MV-4-11 (cell line): ENCODE measurements at regions not wholly inside any gene's neighbourhood (a gene's known extent, or its start where the extent isn't known, plus 50 kb on each side); places are given as distances from the start of the nearest gene placed in this dataset.

Source experiments
- DNase-seq: peaks from one replicate; lab custom pipeline; 2025; lab: John Stamatoyannopoulos, UW

DNA sequence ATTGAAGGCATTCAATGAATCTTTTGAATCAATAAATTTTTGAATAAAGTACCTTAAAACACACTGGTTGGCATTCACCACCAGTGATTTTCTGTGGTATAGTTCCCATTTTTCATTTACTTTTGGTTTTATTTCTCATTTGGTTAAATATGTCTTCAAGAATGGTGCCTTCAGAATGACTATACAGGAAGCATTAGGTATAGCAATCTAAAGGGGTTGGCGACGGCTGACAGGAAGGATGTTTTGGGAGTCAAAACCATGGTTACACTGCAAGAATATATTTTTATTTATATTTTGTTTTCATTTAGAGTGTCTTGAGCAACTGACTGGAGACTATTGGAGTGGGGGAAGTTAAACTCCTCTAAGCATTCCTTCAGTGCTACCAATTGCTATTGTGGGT lies 235.7 kb downstream of the HTR1A start:
- no peak for DNase-seq

DNA sequence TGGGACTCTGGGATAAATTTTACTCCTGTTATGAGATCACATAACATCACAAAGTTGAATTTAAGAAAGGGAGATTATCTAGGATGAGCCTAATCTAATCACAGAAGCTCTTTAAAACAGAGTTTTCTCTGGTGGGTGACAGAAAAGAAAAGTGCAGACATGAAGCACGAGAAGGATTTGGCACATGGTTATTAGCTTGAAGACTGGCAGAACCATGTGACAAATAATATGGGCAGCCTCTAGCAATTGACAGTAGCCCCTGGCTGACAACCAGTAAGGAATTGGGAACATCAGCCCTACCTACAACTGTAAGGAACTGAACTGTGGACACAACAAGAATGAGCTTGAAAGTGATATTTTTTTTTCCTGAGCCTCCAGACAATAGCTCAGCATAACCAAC lies 243.1 kb downstream of the HTR1A start:
- DNase-seq, result no peak

DNA sequence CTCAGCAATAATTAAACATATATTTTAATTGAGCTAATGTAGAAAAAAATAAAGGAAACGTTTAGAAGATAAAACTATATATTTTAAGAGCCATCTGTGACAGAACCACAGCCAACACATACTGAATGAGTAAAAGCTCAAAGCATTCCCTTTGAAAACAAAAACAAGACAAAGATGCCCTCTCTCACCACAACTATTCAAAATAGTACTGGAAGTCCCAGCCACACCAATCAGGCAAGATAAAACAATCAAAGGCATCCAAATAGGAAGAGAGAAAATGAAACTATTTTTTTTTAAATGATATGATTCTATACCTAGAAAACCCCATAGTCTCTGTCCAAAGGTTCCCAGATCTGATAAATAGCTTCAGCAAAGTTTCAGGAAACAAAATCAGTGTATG lies 262.0 kb downstream of the HTR1A start:
- DNase-seq, result no peak

DNA sequence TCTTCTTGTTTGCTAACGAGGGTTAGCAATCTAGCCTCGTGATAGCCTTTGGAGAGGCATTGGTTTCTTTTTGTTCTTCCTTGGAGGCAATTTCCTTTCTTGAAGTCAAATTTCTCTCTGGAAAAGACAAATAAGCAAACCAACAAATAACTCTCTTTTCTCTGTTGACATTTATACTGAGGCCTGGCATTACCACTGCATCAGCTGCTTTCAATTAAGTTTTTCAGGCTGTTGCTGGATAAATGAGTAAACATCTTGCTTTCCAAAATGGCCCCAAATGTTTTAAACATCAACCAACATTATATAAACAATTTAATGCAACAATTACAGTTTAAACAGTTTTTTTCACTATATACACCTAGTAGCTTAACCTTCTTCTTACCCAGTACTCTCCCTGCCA lies 264.4 kb downstream of the HTR1A start:
- no peak for DNase-seq

DNA sequence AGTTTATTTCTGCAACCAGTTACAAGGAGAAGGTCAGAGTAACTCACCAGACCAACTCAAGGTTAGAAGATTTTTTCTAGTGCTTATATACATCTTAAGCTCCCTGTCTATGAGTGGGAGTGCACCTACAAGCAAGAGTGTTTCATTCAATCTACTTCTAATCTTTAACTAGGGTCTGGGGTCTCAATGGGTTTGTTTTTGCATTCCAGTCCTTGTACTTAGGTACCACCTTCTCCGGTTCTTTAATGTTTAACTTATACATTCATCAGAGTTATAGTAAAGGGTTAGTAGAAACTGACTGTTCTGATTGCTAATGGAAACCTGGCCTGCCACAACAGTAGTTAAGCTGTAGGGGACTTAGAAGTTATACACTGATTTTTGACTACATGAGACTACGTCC lies 271.7 kb downstream of the HTR1A start:
- DNase-seq, result no peak

DNA sequence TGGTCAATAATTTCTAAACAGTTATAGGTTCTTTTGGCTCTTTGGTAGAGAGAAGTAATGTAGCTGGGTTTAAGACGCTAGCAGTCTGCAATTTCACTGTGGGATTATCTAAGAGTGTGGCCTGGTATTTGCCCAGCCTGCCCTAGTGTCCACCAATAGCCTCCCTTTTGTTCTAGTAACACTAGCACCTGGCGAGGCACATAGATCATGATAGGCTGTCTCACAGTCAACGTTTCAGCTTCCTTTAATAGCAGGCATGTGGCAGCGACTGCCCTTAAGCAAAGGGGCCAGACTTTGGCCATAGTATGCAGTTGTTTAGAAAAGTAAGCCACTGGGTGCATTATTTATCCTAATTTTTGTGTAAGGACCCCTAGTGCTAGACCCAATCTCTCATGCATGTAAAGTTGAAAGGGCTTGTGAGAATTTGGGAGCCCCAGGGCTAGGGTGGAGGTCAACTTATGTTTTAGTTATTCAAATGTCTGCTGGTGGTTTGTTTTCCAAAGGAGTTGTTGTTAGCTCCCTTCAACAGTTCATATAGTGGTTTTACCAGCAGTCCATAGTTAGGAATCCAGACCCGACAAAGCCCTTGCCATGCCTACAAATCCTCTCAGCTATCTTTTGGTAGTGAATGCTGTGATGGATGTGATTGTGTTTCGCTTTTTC lies 274.3 kb downstream of the HTR1A start:
- no peak for DNase-seq

DNA sequence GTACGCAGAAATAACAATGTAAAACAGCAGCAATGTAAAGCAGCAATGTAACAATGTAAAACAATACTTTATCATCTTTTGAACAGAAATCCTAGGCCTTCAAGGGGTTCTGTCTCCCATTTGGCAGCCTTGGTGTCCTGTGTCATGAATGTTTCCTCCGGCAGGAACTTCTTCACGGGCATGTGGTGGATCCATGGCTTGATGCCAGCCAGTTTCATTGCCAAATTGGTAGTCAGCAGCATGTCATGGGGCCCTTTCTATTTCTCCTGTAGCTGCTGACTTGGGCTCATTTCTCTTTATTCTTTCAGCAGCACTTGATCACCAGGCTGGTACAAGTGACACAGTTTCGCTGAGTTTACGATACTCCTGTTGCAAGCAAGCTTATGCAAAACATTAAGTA lies 275.3 kb downstream of the HTR1A start:
- no peak for DNase-seq

DNA sequence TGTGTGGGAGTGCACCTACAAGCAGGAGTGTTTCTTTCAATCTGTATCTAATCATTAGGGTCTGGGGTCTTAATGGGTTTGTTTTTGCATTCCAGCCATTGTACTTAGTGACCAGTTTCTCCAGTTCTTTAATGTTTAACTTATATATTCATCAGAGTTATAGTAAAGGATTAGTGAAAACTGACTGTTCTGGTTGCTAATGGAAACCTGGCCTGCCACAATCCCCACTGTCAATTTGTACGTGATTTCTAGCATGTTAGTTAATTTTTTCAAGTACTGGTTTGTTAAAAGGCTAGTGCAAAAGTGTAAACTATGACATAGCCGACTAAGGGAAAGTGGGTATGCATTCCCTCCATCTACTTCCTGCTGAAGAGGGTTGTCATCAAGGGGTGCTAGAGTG lies 276.1 kb downstream of the HTR1A start:
- DNase-seq, result no peak

DNA sequence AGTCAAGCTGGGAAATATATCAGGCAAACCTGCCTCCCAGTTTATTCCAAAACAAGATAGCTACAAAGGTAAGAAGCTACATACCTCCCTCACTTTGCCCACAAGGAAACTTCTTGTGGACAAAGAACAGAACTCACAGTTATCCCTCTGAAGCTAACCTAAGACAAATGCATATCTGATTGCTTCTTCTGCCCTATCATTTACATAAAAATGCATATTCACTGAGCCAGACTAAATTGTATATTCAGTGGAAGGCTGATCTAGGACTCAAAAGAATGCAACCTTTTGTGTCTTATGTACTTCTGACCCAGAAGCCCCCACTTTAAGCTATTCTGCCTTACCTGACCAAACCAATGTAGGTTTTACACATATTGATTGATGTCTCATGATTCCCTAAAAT lies 276.8 kb downstream of the HTR1A start:
- DNase-seq, result no peak

DNA sequence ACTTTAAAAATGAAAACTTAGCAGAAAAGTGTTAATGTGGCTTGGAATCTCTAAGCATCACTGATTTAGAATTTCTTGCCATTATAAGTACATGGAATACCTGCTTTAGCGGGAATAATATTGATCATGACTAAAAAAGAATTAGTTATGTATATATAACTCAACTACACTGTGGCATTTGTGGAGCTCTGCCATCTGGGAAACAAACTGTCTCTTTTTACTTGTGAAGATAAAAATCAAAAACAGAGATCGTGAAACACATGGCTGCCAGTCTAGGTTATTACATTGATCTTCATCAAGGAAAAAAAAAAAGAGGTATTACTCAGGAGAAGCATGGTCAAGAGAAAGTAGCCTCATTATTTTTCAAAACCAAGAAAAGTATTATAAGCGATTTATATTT lies 287.4 kb downstream of the HTR1A start:
- no peak for DNase-seq

DNA sequence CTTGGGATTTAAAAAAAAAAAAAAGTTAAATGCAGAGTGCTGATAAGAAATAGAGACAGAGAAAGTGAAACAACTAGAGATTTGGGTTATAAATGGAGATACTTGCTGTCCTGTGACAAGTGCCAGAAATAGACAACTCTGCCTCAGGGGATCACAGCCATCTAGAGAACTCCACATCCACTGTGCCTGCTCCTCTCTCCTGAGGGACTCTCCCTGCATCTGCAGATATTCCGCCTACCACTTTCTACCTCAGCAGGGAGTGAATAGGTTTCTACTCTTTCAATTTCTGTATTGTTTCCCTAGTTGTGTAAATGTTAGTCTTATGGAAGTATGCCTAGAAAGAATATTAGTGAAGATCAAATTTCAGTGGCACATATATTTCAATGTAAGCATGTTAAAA lies 307.2 kb downstream of the HTR1A start:
- DNase-seq, result no peak

DNA sequence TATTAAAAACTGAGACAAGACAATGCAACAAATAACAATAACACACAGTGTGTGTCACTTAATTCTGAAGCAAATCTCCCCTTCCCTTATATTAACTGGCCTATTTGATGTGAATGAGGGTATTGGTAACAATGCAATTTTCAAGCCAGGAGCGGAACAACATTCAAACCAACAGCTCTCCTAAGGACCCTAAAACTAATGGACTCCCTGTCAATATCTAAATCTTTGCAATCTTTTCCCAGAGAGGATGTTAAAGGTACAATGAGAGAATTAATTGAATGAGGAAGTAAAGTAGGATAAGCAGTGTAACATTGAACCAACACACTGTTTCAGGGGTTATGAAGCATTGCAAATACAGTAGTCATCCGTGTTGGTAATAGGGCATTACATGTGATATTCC lies 311.7 kb downstream of the HTR1A start:
- no peak for DNase-seq

DNA sequence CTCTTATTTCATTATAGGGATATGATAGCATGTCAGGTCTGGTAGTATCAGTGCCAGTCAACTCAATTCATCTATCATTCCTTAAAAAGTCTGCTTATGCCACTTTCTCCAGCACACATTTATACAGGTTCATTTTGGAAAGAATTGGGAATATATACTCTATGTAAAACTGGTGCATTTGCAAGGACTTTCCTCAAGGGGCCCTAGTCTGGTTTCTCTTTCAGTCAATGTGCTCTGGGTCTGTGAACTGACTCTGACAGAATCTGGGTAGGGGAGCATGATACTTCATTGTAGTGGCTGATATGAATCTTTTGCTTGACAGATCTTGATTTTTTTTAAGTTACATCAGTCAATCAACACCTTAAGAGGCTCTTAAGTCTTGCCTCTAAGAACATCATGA lies 313.9 kb downstream of the HTR1A start:
- DNase-seq, result no peak

DNA sequence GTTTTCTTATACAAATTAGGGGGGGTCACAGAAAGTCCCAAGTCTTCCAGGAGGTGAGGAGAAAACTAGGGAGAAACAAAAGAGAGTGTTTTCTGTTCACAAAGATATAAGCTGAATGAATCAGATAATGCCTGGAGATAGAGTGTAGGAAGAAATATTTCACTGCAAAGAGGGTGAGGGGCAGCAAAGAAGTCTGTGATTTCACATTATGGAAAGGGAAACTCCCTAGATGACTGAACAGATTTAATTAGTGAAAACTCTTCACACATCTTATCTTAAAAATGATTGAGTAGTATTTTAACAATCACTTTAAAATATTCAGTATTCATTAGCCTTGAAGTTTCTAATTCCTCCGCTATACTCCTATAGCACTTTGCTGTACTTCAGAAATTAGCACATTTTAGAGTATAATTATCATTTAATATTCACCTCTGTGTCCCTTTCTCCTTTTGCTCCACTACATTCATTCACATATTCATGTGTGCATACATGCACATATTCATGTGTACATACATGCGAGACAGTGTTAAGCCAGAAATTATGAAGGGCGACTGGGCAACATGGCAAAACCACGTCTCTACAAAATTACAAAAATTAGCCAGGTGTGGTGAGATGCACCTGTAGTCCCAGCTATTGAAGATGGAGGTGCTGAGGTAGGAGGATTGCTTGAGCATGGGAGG lies 332.2 kb downstream of the HTR1A start:
- DNase-seq, result no peak

DNA sequence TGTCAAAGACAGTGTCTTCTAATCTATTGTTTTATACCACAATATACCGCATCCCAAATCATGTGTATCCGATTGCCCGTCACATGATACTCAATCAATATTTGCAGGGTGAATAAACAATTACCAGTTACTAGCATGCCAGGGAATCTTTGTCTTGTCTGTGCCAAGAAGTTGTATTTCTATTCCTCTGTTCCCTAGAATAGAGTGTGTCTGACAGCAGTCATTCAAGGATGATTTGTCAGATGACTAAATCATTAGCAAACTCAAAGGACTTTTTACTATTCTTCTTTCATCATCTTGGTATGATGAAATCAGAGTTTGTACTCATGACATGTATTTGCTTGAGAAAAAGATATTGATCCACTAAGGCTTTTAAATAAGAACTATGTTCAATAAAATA lies 348.8 kb downstream of the HTR1A start:
- DNase-seq, result no peak

DNA sequence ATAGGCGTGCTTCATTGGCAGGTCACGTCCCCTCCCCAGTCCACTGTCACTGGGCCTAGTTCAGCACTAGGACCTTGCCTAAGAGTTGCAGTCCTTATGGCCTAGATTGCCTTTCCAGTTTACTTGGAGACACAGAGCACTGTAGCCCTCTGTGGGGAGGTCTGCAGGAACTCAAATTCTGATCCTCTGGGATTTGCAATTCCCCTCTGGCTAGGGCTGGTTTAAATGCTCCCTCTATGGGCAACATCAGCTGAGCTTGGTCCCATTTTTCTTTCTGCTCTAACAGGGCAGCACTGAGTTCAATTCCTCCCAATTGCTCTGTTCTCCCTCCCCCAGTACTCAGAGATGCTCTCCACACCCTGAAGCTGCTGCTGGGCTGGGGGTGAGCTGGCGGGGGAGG lies 358.2 kb downstream of the HTR1A start:
- no peak for DNase-seq

DNA sequence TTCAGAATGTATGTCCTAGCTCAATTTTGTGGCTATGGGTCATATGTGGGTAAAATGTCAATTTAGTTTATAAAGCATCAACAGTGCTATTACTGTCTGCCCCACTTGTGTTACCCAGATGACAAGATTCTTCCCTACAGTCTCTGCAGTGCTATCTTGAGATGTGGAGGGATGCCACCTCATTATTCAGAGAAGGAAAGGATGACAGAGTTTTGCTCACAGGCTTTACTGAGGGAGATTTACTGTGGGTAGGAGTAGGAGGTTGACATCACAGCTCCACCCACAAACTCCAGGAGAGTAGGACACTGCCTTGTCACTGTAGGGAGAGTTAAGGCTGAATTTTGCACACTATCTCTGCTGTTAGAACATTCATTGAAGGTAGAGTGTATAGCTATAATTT lies 359.3 kb downstream of the HTR1A start:
- DNase-seq, result no peak

DNA sequence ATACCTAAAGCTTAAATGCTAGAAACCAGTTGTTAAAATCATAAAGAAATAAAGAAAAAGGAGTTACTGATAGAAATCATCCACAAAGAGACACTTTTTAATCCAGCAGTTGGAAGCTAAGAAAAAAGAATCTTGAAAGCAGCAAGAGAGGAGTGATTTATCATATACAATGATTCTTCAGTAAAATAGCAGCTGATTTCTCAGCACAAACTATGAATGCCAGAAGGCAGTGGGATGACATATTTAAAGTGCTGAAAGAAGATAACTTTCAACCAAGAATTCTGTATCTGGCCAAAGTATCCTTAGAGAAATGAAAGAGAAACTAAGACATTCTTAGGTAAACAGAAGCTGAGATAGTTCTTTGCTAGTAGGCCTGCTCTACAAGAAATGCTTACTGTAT lies 366.0 kb downstream of the HTR1A start:
- DNase-seq, result no peak

DNA sequence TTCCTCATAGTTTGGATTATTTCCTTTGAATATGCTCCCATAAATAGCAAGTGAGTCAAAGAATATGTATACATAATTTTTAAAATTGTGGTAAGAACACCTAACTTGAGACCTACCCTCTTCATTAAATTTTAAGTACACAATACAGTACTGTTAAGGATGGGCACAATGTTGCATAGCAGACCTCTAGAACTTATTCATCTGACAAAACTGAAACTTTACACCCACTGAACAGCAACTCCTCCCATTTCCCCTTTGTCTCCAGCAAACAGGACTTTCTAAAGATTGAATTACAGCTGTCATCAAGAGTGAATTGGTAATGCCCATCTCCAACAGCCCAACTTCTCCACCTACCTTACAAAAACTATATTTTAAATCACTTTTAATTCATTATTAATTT lies 388.9 kb downstream of the HTR1A start:
- DNase-seq, result no peak

DNA sequence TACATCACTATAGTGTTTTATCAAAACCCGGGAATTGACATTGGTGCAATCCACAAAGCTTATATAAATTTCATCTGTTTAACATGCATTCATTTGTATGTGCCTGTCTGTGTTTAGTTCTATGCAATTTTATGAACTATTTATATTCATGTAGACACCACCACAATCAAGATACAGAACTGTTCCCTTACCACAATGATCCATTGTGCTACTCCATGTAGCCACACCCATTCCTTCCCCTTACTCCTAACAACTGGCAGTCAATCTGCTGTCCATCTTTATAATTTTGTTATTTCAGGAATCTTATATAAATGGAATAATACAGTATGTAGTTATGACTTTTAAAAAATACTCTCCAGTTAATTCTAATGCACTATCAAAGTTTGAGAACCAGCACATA lies 389.5 kb downstream of the HTR1A start:
- DNase-seq, result no peak

DNA sequence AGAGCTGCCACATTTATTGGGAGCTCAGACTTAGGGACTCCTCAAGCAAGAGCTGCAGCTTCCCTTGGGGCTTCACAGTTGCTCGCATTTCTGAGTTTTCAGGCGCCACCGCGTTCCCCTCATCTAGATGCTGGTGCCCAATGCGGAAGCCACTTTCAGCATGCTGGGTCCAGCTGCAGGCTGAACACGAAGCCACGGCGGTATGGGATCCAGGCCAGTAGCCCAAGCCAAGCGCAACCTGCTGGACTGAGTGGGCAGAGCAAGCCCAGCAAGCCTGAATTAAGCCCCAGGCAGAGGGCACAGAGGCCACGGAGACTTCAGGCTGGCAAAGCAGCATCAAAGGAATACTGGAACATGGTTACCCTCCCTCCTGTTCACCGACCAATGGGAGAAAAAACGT lies 391.5 kb downstream of the HTR1A start:
- DNase-seq, result no peak

DNA sequence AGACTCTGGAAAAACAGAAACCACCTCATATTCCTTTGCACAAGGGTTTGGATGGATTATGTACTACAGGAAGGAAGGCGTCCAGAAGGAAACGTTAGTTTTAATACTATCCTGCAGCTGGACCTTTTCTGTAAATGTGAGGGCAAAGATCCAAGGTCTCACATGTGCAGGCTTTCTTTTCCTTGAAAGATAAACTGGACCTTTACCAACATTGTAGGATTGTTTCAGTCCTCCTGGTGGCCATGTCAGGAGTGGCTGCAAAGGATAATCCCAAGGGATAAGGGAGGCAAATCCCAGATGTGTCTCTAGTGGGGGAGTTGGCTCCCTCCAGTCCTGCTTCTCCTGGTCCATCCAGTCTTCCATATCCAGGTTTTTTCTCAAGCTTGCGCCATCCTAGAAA lies 397.5 kb downstream of the HTR1A start:
- no peak for DNase-seq

DNA sequence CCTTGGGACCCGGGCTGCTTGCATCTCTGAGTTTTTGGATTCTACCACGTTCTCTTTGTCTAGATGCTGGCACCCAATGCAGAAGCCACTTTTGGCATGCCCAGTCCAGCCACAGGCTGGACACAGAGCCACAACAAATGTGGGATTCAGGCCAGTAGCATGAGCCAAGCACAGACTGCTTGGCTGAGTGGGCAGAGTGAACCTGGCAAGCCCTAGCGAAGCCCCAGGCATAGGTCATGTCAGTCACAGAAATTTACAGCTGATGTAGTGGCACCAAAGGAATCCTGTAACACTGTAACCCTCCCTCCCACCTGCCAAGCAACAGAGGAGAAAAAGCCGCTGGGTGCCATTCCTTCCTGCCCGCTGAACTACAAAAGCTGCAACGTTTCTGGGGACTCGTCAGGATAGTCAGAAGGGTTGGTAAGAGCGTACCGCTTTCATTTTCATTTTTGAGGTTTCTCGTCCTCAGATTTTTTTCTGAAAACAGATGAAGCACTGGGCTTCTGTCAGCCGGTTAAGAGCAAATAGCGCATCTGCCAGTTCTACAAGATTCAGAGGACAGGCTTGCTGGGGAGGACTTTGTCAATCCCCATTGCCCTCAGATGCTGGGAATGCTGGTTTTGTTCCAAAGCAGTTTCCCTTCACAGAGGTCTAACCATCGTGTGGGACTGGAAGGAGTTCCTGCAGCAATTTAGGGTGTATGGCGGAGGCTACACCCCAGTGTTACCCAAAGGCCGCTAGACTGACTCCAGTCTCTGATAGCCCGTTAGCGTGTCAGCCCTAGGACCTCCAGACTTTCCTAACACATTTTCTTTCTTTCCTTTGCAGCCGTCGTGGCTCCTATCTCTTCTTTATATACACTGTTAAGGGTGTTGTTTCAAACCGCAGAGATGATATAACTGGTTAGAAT lies 399.0 kb downstream of the HTR1A start:
- no peak for DNase-seq
